HG03571 (cell line): ENCODE measurements at regions not wholly inside any gene's neighbourhood (a gene's known extent, or its start where the extent isn't known, plus 50 kb on each side); places are given as distances from the start of the nearest gene placed in this dataset.

Experiments used
- ATAC-seq: cut with Tn5 transposase; IDR thresholded peaks from one replicate; pipeline ENCODE4 v1.9.1; 2021; ENCODE audit not compliant: unreplicated experiment

GRCh38 chr3:150174179-150174578, 203.5 kb upstream of the PFN2 start:
- no peak for ATAC-seq

- ATAC-seq: no peak
These were observed 201.7 kb upstream of the PFN2 start for GRCh38 chr3:150172356-150172755.

- ATAC-seq: no peak
These were observed 200.3 kb upstream of the PFN2 start for GRCh38 chr3:150170852-150171520.

- no peak for ATAC-seq
These were observed 198.7 kb upstream of the PFN2 start for GRCh38 chr3:150169330-150169940.

GRCh38 chr3:150168698-150169097, 198.0 kb upstream of the PFN2 start:
- ATAC-seq: no peak

- no peak for ATAC-seq
These were observed 194.8 kb upstream of the PFN2 start for GRCh38 chr3:150165396-150166094.

GRCh38 chr3:150161011-150161410, 190.3 kb upstream of the PFN2 start:
- no peak for ATAC-seq

- ATAC-seq: no peak
These were observed 188.4 kb upstream of the PFN2 start for GRCh38 chr3:150158943-150159625.

GRCh38 chr3:150152567-150152966, 181.9 kb upstream of the PFN2 start:
- ATAC-seq: no peak

- ATAC-seq: no peak
These were observed 179.9 kb upstream of the PFN2 start for GRCh38 chr3:150150633-150151032.

GRCh38 chr3:150149651-150150051, 179.0 kb upstream of the PFN2 start:
- ATAC-seq: no peak

- no peak for ATAC-seq
These were observed 177.5 kb upstream of the PFN2 start for GRCh38 chr3:150148227-150148626.

- no peak for ATAC-seq
These were observed 177.1 kb upstream of the PFN2 start for GRCh38 chr3:150147776-150148175.

GRCh38 chr3:150146991-150147761, 176.5 kb upstream of the PFN2 start:
- ATAC-seq: no peak

GRCh38 chr3:150145659-150146058, 175.0 kb upstream of the PFN2 start:
- ATAC-seq: no peak

GRCh38 chr3:150144191-150144708, 173.6 kb upstream of the PFN2 start:
- no peak for ATAC-seq

- ATAC-seq: no peak
These were observed 172.2 kb upstream of the PFN2 start for GRCh38 chr3:150142936-150143335.

- no peak for ATAC-seq
These were observed 171.2 kb upstream of the PFN2 start for GRCh38 chr3:150141790-150142326.

- ATAC-seq: no peak
These were observed 170.1 kb upstream of the PFN2 start for GRCh38 chr3:150140614-150141321.

- ATAC-seq: no peak
These were observed 168.1 kb upstream of the PFN2 start for GRCh38 chr3:150138824-150139223.
